OCI-LY7 (cell line): ENCODE measurements at regions not wholly inside any gene's neighbourhood (a gene's known extent, or its start where the extent isn't known, plus 50 kb on each side); places are given as distances from the start of the nearest gene placed in this dataset.
"Not testable (repeated sequence)": the region's sequence is repeated elsewhere in the genome, so short reads cannot be mapped to it uniquely, and the experiment has no call there.

Experiments
- BruUV-seq: library from RNA; stranded (reverse); fragments of 400-500 nt; replicated peaks from 2 replicates; lab custom pipeline; 2021; lab: Mats Ljungman, UMichigan
- CTCF ChIA-PET: fragments of 300-600 bp; sonication (Branson Sonifier 250); formaldehyde crosslinking; loops from one replicate; lab custom pipeline; 2022; ENCODE audit warnings: antibody characterized with exemption; ENCODE audit not compliant: unreplicated experiment; lab: Charles Lee
- POLR2A ChIA-PET: fragments of 300-600 bp; sonication (Branson Sonifier 250); formaldehyde crosslinking; loops from one replicate; lab custom pipeline; 2022; ENCODE audit warnings: antibody characterized with exemption; lab: Charles Lee
- DNase-seq: peaks from one replicate; pipeline ENCODE4 v3.0.0-alpha.2; 2015; ENCODE audit warnings: low spot score
- H2AFZ ChIP-seq: fragments of 200-600 bp; sonication (generic), shearing (Covaris generic); 2 replicates; pipeline ENCODE4 v1.6.1; 2014; ENCODE audit warnings: mild to moderate bottlenecking, antibody characterized with exemption, low read length, moderate library complexity
- H3K27ac ChIP-seq: fragments of 200-600 bp; sonication (generic); 2 replicates; pipeline ENCODE4 v1.5.1; 2014; ENCODE audit warnings: mixed run types, low read depth, mild to moderate bottlenecking, moderate library complexity, low read length, inconsistent platforms; ENCODE audit not compliant: poor library complexity, severe bottlenecking
- H3K36me3 ChIP-seq: fragments of 200-600 bp; sonication (generic); 2 replicates; pipeline ENCODE4 v1.6.1; 2014; ENCODE audit warnings: mild to moderate bottlenecking, antibody characterized with exemption, low read length, moderate library complexity, mixed read lengths; ENCODE audit not compliant: insufficient read depth
- H3K4me1 ChIP-seq: fragments of 200-600 bp; sonication (generic); 2 replicates; pipeline ENCODE4 v1.5.1; 2014; ENCODE audit warnings: mild to moderate bottlenecking, low read length; ENCODE audit not compliant: insufficient read depth, poor library complexity, severe bottlenecking
- H3K4me2 ChIP-seq: fragments of 200-600 bp; sonication (generic); 2 replicates; pipeline ENCODE4 v1.6.1; 2014; ENCODE audit warnings: mild to moderate bottlenecking, low read length
- H3K4me3 ChIP-seq: fragments of 200-600 bp; sonication (generic); 2 replicates; pipeline ENCODE4 v1.5.1; 2014; ENCODE audit warnings: mild to moderate bottlenecking, low read depth, low read length; ENCODE audit not compliant: poor library complexity, severe bottlenecking
- H3K79me2 ChIP-seq: fragments of 200-600 bp; sonication (generic); 2 replicates; pipeline ENCODE4 v1.6.1; 2016; ENCODE audit warnings: low read depth, mild to moderate bottlenecking, low read length, moderate library complexity, mixed read lengths; ENCODE audit not compliant: insufficient read depth
- H3K9me2 ChIP-seq: fragments of 200-600 bp; sonication (generic); 2 replicates; pipeline ENCODE4 v1.6.1; 2016; ENCODE audit warnings: mild to moderate bottlenecking, low read length, mixed read lengths; ENCODE audit not compliant: insufficient read depth
- H3K9me3 ChIP-seq: fragments of 200-600 bp; sonication (generic); 2 replicates; pipeline ENCODE4 v1.6.1; 2014; ENCODE audit warnings: mild to moderate bottlenecking, mixed run types, low read length, mixed read lengths
- H4K20me1 ChIP-seq: fragments of 200-600 bp; sonication (generic); 2 replicates; pipeline ENCODE4 v1.6.1; 2014; ENCODE audit warnings: mild to moderate bottlenecking, antibody characterized with exemption, low read length, moderate library complexity, mixed read lengths; ENCODE audit not compliant: insufficient read depth
- EZH2phosphoT487 ChIP-seq: fragments of 200-600 bp; sonication (generic); IDR thresholded peaks from 2 replicates; pipeline ENCODE4 v1.6.1; 2018; ENCODE audit warnings: low read depth, borderline replicate concordance, mild to moderate bottlenecking, mixed run types, antibody characterized with exemption, low read length, moderate library complexity, mixed read lengths
- intact Hi-C: fragments of 100-400 bp; cut with micrococcal nuclease; formaldehyde crosslinking; loops from one replicate; pipeline ENCODE4 v1.10.0; 2022; ENCODE audit not compliant: unreplicated experiment
- TF ChIP-seq, protein P1 (sequence below): fragments of 200-600 bp; sonication (generic); conservative IDR thresholded peaks from 2 replicates; pipeline ENCODE4 v1.5.1; 2014; ENCODE audit warnings: mild to moderate bottlenecking, antibody characterized with exemption, low read length, moderate library complexity, mixed read lengths

DNA sequence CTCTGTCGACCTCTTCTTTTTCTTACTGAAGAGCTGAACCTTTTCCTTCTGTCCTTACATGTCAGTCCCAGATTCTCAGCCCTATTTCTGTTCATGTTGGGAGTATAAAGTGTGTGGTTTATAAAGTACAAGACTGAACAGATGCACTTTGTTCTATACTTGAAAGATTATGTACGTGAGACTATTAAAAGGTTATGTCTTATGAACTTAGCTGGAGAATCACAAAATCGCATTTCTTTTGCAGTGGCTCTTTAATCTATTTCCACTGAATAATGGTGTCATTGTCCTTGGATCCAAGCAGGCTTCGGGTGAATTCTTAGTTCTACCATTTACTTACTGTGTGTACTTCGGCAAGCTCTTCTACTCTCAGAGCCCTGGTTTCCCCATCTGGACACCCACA lies 558.4 kb downstream of the TMEM135 start:
- Histone ChIP-seq H4K20me1 (no peaks in the 10 kb centered on the region), H3K27ac (no peak overlapping the region), H3K4me1 (no peaks in the 10 kb centered on the region), H3K36me3 (no peaks in the 10 kb centered on the region), H3K79me2 (no peaks in the 10 kb centered on the region), H2AFZ (no peak overlapping the region), H3K9me3 (no peaks in the 10 kb centered on the region), H3K9me2 (no peaks in the 10 kb centered on the region), H3K4me3 (no peak overlapping the region), H3K4me2 (no peak overlapping the region)
- ChIA-PET POLR2A (interaction anchor here (0.6 to 0.9 kb wide), 2 partner anchors 19 to 1222 kb away, joined by 3 to 4 read pairs; no protein-coding TSS in a partner anchor), CTCF (no interaction called here)
- intact Hi-C loops = no loop called here
- DNase-seq = no peak
- TF ChIP-seq, protein P1, sequence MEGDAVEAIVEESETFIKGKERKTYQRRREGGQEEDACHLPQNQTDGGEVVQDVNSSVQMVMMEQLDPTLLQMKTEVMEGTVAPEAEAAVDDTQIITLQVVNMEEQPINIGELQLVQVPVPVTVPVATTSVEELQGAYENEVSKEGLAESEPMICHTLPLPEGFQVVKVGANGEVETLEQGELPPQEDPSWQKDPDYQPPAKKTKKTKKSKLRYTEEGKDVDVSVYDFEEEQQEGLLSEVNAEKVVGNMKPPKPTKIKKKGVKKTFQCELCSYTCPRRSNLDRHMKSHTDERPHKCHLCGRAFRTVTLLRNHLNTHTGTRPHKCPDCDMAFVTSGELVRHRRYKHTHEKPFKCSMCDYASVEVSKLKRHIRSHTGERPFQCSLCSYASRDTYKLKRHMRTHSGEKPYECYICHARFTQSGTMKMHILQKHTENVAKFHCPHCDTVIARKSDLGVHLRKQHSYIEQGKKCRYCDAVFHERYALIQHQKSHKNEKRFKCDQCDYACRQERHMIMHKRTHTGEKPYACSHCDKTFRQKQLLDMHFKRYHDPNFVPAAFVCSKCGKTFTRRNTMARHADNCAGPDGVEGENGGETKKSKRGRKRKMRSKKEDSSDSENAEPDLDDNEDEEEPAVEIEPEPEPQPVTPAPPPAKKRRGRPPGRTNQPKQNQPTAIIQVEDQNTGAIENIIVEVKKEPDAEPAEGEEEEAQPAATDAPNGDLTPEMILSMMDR = no peak
- no peak for TF ChIP-seq EZH2phosphoT487
- BruUV-seq = no TSS peak

DNA sequence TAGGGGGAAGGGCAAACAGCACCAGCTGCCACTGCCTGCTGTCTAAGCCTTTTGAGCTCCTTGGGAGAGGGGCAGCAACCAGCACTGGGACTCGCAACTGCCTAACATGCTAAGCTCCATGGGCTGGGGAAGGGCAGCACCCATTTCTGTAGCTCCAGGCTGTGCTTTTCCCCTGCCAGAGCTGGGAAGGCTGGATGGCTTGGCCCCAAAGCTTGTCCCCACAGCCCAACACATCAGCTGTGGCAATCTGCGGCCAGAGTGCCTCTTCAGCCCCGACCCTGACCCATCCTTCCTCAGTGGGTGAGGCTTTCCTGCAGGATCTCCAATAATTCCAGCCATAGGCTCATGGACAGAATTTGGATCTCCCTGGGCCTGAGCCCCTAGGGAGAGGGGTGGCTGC lies 551.3 kb downstream of the TMEM135 start:
- no peaks in the 10 kb centered on the region for H3K9me2 ChIP-seq
- no peaks in the 10 kb centered on the region for H4K20me1 ChIP-seq
- no peak overlapping the region for H3K27ac ChIP-seq
- no peak for DNase-seq
- no peak overlapping the region for H2AFZ ChIP-seq
- no peaks in the 10 kb centered on the region for H3K79me2 ChIP-seq
- no peaks in the 10 kb centered on the region for H3K9me3 ChIP-seq
- TF ChIP-seq, protein P1 = no peak
- TF ChIP-seq EZH2phosphoT487 = no peak
- H3K36me3 ChIP-seq = no peaks in the 10 kb centered on the region
- CTCF ChIA-PET = no interaction called here
- no peaks in the 10 kb centered on the region for H3K4me1 ChIP-seq
- no peak overlapping the region for H3K4me3 ChIP-seq
- no peak overlapping the region for H3K4me2 ChIP-seq
- no TSS peak for BruUV-seq
- intact Hi-C loops = no loop called here
- POLR2A ChIA-PET = no interaction called here

DNA sequence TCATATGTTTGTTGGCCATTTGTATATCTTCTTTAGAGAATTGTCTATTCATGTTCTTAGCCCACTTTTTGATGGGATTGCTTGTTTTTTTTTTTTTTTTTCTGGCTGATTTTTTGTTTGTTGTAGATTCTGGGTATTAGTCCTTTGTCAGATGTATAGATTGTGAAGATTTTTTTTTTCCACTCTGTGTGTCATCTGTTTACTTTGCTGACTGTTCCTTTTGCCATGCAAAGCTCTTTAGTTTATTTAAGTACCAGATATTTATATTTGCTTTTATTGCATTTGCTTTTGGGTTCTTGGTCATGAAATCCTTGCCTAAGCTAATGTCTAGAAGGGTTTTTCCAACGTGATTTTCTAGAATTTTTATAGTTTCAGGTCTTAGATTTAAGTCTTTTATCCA lies 547.9 kb downstream of the TMEM135 start:
- H3K9me2 ChIP-seq, H4K20me1 ChIP-seq, H3K27ac ChIP-seq, DNase-seq, H3K36me3 ChIP-seq, CTCF ChIA-PET, H3K4me1 ChIP-seq, H3K4me2 ChIP-seq, BruUV-seq, intact Hi-C loops, H3K79me2 ChIP-seq, H2AFZ ChIP-seq, H3K4me3 ChIP-seq, H3K9me3 ChIP-seq: not testable (repeated sequence)
- POLR2A ChIA-PET = interaction anchor here (0.7 kb wide), 1 partner anchor 1208 kb away, joined by 3 read pairs; no protein-coding TSS in a partner anchor
